HG02678 (cell line): ENCODE measurements at regions not wholly inside any gene's neighbourhood (a gene's known extent, or its start where the extent isn't known, plus 50 kb on each side); places are given as distances from the start of the nearest gene placed in this dataset.

Source experiments
- ATAC-seq: cut with Tn5 transposase; IDR thresholded peaks from one replicate; pipeline ENCODE4 v1.9.1; 2021; ENCODE audit warnings: mild to moderate bottlenecking, moderate library complexity; ENCODE audit not compliant: unreplicated experiment

GRCh38 chr22:47654922-47655491 lies 892.6 kb downstream of the TBC1D22A start:
- ATAC-seq = no peak

GRCh38 chr22:47653921-47654320 lies 891.5 kb downstream of the TBC1D22A start:
- no peak for ATAC-seq

- no peak for ATAC-seq
These were observed 889.0 kb downstream of the TBC1D22A start for GRCh38 chr22:47651216-47651987.

DNA sequence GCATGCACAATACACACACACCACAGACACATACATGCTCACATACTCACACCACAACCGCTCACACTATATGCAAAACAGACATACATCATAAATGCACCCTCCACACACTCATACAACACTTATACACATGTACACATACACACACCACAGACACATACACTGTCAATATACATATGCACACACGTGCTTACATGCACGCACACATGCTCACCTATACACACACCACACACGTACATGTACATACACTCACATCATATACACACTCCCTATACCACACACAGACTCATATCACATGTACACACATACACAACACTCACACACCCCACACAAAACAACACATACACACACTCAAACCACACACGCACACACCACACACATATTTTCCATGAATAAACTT lies 885.3 kb downstream of the TBC1D22A start:
- ATAC-seq = no peak

DNA sequence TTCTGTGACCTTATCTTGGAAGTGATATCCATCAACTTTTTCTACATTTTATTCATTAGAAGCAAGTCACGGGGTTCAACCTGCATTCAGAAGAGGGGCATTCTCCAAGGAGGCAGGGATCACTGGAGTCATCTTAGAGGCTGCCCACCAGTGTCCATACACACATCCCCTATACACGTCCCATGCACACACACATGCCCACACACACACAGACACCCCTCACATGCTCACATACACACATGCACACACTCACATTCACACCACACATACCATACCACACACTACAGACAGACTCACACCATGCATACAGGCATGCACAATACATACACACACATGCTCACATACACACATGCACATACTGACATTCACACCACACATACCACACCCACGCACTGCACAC lies 884.7 kb downstream of the TBC1D22A start:
- no peak for ATAC-seq

DNA sequence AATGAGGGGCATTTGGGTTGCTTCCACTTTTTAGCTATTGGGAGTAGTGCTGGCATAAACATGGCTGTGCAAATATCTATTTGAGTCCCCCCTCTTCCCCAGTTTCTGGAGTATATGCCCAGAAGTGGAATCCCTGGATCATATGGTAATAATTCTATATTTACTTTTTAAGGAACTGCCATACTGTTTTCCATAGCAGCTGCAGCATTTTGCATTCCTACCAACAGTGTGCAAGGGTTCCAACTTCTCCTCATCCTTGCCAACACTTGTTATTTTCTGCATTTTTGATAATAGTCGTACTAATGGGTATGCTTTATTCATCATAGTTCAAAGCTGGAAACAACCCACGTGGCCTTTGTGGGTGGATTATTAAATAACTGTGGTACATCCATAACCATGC lies 883.5 kb downstream of the TBC1D22A start:
- no peak for ATAC-seq

DNA sequence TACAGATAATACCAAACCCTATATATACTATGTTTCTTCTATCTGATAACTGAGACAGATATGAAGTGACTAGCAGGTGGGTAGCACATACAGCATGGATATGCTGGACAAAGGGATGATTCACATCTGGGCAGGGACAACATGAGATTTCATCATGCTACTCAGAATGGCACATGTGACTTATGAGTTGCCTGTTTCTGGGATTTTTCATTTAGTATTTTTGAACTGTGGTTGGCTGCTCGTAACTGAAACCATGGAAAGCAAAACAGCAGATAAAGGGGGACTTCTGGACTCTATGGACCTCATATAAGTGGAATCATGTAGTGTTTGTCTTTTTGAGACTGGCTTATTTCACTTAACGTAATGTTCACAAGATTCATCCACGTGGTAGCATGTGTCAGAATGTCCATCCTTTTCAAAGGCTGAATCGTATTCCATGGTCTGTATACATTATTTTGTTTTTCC lies 883.0 kb downstream of the TBC1D22A start:
- ATAC-seq = no peak

GRCh38 chr22:47634347-47634746 lies 871.9 kb downstream of the TBC1D22A start:
- ATAC-seq = no peak

GRCh38 chr22:47633111-47633510 lies 870.7 kb downstream of the TBC1D22A start:
- no peak for ATAC-seq

GRCh38 chr22:47632701-47633100 lies 870.3 kb downstream of the TBC1D22A start:
- ATAC-seq = no peak

- ATAC-seq = no peak
These were observed 869.2 kb downstream of the TBC1D22A start for GRCh38 chr22:47631571-47632102.

DNA sequence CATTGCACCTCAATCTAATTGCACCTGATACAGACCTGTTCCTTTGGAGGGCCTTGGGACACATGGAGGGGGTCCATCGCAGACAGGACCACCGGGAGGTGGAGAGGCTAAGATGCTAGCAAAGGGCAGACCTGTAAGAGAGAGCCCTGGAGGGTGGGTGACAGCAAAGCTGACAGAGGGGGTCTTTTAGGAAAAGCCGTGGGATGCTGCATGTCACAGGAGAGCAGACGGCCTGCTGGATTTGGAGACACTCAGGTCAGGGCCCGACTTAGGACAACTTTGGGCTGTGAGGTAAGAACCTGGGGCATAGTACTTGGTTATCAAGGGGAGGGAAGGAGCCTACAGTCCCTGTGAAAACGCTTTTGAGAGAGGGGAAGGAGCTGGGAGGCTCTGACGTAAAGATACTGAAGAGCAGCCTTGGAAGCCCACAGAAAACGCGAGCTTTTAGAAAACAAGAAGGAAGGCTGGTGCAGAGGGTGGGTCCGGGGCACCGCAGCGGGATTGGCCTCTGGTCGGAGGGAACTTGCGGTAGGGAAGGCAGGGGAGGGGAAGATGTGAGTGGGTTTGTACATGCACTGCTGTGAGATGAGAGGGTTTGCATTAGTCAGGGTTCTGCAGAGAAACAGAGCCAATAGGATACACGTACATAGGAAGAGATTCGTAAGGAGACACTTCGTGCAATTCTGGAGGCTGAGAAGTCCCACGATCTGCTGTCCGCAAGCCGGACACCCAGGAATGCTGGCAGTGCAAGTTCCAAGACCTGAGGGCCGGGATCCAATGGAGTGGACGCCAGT lies 868.5 kb downstream of the TBC1D22A start:
- ATAC-seq = no peak

DNA sequence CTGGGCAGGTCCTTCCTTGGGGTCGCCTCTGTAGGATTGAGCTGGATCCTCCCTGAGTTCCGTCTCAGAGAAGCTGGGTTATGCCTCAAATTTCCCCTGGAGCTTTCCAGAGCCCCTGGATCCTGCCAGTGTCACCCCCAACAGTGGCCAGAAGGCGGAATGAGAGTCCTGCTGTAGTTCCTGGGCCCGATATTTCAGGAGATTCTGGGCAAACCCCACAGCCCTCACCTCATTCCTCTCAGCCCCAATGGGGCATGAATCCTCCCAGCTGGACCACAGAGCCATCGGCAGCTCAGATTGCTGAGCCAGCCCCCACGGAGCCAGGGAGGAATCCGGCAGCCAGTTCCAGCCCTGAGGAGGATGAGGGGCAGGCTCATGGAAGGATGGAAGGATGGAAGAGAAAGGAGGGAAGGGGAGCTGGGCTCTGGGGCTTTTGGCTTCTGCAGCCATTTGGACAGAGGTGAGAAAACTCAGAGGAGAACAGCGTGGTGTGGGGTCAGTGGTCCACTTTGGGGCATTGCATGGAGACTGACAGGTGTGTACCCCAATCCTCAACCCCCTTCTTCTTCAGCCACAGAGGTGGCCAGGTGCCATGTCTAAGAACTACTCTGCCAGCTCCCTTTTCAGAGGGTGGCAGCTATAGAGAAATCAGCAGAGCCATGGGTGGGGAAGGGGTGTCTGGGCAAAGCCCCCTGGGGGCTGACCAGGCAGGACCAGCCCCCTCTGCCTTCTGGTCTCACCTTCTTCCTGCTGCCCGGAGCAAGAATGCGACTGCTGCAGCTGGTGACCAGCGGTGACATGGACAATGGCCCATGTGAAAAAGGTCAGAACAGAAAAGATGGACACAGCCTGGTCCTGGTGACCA lies 867.6 kb downstream of the TBC1D22A start:
- ATAC-seq = no peak

GRCh38 chr22:47629273-47629711 lies 866.8 kb downstream of the TBC1D22A start:
- no peak for ATAC-seq

GRCh38 chr22:47628477-47629272 lies 866.2 kb downstream of the TBC1D22A start:
- ATAC-seq = no peak

GRCh38 chr22:47627556-47628253 lies 865.3 kb downstream of the TBC1D22A start:
- ATAC-seq = no peak

DNA sequence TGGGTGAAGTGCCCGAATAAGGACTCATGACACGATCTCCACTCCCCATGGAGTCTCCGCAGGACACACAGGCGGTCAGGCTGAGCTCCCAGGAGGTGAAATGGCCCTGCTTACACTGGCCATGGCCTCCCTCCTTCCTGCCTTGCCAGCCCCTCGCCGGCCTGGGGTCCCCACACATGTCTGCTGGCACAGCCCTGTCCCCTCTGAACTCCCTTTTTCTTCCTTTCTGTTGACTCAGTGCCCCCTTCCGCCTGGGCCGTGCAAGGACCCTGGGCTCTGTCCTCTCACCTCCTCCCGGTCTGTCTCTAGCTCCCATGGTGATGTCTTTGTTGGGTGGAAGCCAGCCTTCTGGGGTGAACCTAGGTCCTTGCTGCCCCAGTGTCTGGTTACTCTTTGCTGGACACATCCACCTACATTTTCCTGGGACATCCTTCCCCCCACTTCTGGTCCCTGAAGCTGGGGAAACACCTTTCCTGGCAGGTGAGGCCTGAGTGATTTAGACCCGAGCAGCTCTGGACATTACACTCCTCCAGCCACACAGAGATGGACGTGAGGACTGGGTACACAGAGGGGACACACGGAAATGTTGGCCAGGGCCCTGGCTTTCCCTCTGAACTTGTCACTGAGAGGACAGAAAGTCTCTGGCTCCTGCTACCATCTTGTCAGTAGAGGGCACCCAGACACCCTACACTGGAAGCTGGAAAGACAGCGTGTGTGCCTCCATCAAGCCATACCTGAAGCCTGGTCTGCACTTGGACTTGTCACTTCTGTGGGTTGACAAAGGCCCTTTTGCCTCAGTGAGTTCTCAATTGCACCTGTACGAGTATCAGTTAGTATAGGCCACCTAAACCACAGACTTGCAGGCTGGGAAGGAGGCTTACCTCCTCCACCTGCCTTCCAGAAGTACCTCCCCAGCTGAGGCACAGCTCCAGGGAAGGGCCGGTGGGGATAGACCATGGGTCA lies 864.3 kb downstream of the TBC1D22A start:
- ATAC-seq = no peak
